ENCODE measurements at regions not wholly inside any gene's neighbourhood (a gene's known extent, or its start where the extent isn't known, plus 50 kb on each side); places are given as distances from the start of the nearest gene placed in this dataset.
A peak's percentile ranks its signal among the peaks of the same experiment; 100 is the strongest.
"Not testable (repeated sequence)": the region's sequence is repeated elsewhere in the genome, so short reads cannot be mapped to it uniquely, and the experiment has no call there.

- DNase-seq (ENCODE audit: low read depth in 2 of 2): no peak
Observed at GRCh38 chr4:126895988-126896570, 736.7 kb upstream of the INTU start.

DNA sequence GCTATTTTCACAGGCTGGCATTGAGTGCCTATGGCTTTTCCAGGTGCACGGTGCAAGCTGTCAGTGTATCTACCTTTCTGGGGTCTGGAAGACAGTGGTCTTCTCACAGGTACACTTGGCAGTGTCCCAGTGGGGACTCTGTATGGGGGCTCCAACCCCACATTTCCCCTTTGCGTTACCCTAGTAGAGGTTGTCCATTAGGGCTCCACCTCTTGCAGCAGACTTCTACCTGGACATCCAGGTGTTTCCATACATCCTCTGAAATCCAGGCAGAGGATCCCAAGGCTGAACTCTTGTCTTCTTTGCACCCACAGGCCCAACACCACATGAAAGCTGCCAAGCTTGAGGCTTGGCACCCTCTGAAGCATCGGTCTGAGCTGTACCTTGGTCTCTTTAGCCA lies 735.7 kb upstream of the INTU start:
- no peak for DNase-seq (ENCODE audit: low read depth in 2 of 2)

GRCh38 chr4:126898815-126899214 lies 733.9 kb upstream of the INTU start:
- no peak for DNase-seq (ENCODE audit: low read depth in 2 of 2)

DNA sequence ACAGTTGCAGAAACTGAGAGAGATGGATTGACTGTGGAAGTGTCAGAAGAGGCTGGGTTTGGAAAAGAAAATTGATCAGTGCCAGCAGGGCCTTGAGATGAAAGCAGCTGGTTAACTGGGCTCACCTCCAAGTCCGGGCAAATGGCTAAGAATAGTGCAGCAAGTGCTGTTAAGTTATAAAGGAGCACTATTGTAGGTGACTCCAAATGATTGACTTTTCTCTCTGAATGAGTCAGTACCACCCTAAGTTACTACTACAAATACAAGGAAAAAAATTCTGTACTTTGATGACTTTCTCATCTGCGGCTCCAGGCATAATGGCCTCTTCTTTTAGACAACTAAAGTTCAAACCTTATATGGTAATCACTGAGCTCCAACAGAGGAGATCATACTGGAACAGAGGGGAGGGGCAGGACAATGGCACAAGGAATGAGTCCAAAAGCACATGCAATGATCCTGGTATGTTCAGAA lies 733.4 kb upstream of the INTU start:
- DNase-seq (ENCODE audit: low read depth in 2 of 2): no peak

DNA sequence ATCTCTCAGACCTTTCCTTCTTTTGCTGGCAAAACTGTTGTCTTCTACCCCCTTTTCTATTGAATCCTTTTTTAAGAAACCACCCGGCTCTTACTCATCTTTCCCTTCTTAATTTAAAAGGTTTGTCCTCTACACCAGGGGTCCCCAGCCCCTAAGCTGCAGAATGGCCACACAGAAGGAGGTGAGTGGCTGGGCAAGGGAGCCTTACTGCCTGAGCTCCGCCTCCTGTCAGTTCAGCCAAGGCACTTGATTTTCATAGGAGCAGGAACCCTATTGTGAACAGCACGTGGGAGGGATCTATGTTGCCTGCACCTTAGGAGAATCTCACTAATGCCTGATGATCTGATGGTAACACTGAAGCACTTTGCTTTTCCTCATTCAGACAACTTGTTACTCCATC lies 726.3 kb upstream of the INTU start:
- DNase-seq (ENCODE audit: low read depth in 2 of 2): no peak

DNA sequence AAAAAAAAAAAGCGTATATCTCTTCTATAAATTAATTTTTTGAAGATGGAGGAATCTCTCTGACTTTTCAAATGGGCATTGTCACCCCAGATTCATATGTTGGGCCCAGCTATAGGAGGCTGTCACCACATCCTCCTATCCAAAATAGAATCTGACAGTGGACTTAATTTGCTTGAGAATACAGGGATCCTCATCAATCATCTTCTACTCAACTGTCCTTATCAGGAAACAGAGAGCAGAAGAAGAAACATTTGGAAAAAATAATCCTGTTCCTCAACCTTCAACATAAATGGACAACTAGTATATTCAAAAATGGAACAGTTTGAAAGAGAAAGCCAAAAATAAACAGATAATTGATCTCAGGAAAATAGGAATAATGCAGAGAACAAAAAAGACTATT lies 725.4 kb upstream of the INTU start:
- DNase-seq (ENCODE audit: low read depth in 2 of 2): no peak

DNA sequence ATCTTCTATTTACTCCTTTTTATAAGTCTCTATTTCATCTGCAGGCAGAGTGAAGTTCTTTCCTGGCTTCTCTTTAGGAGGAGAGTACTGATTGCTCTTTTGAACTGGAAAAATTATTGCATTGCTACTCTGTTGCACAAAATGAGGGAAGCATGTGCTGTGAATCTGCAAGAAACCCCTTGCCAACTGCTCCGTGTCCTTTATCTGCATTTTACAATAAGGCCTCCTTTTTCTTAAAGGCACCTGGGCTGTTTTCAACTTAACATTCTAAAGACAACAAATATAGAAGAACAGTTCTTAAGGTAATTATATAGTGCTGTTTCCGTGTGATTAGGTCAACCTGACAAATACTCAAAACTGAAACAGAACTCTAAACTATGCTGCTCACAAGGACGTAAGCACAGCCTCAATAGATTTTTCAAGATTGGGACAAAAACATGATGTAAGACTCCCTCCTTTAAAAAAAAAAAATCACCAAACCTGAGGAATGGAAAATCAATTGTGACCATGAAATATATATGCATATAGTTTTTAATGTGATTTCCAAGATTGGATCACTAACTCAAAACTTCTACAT lies 716.6 kb upstream of the INTU start:
- DNase-seq (ENCODE audit: low read depth in 2 of 2): no peak

- no peak for DNase-seq (ENCODE audit: low read depth in 2 of 2)
Observed at GRCh38 chr4:126916626-126917140, 716.1 kb upstream of the INTU start.

DNA sequence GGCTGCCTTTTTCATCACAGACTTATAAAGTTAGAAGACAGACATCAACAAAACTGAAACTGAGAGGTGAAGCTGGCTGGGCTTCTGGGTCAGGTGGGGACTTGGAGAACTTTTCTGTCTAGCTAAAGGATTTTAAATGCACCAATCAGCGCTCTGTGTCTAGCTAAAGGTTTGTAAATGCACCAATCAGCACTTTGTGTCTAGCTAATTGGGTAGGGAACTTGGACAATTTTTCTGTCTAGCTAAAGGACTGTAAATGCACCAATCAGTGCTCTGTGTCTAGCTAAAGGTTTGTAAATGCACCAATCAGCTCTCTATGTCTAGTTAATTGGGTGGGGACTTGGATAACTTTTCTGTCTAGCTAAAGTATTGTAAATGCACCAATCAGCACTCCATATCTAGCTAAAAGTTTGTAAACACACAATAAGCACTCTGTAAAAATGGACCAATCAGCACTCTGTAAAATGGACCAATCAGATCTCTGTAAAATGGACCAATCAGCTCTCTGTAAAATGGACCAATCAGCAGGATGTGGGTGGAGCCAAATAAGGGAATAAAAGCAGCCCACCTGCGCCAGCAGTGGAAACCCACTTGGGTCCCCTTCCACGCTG lies 710.3 kb upstream of the INTU start:
- not testable (repeated sequence) for DNase-seq (ENCODE audit: low read depth in 2 of 2)

DNA sequence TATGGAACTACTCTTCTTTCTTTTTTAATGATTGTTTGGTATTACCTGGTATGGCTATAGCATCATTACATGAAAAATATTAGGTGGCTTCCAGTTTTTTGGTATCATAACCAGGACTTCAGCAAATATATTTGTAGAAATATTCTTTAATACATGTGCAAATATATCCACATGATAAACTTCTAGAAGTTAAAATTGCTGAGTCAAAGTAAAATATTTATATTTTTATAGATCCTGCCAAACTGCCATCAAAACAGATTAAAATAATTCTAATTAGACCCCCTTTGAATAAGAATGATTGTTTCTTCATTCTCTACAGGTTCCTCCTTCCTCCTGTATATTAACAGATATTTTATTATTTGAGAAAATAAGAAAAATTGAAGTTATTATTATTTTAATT lies 708.5 kb upstream of the INTU start:
- DNase-seq (ENCODE audit: low read depth in 2 of 2): no peak

GRCh38 chr4:126930059-126930458 lies 702.7 kb upstream of the INTU start:
- not testable (repeated sequence) for DNase-seq (ENCODE audit: low read depth in 2 of 2)

GRCh38 chr4:126935801-126936200 lies 697.0 kb upstream of the INTU start:
- no peak for DNase-seq (ENCODE audit: low read depth in 2 of 2)

GRCh38 chr4:126937342-126937741 lies 695.4 kb upstream of the INTU start:
- DNase-seq (ENCODE audit: low read depth in 2 of 2): no peak

GRCh38 chr4:126937846-126938422 lies 694.8 kb upstream of the INTU start:
- DNase-seq (ENCODE audit: low read depth in 2 of 2): no peak

- DNase-seq (ENCODE audit: low read depth in 2 of 2): no peak
Observed at GRCh38 chr4:126939401-126939800, 693.4 kb upstream of the INTU start.

DNA sequence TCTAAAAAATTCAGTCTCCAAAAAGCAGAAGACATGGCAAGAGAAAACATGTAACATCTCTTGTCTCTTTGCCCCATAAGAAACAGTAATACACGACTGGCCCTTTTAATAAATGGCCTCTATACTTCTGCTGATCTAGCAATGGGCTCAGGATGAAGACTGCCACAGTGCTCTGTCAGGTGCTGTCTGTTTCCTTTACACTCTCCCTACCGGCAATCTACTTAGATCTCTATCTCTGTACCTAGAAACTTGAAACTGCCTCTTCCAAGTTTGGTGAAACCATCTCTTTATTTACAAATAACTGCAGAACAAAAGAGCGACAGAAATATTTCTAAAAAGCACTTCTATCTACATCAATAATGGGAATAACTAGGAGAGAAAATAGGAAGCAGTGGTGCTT lies 685.2 kb upstream of the INTU start:
- no peak for DNase-seq (ENCODE audit: low read depth in 2 of 2)

- DNase-seq (ENCODE audit: low read depth in 2 of 2): no peak
Observed at GRCh38 chr4:126954537-126955291, 678.0 kb upstream of the INTU start.

GRCh38 chr4:126955292-126956183 lies 677.2 kb upstream of the INTU start:
- no peak for DNase-seq (ENCODE audit: low read depth in 2 of 2)

- DNase-seq (ENCODE audit: low read depth in 2 of 2): no peak
Observed at GRCh38 chr4:126956184-126956897, 676.4 kb upstream of the INTU start.

- peak in 1 of 2 donors; percentile 5 for DNase-seq (ENCODE audit: low read depth in 2 of 2)
Observed at GRCh38 chr4:126957556-126957955, 675.2 kb upstream of the INTU start.

Data from dermis microvascular lymphatic vessel endothelial cell (primary cell).